Thymus (tissue), 11 donors: ENCODE measurements at regions not wholly inside any gene's neighbourhood (a gene's known extent, or its start where the extent isn't known, plus 50 kb on each side); places are given as distances from the start of the nearest gene placed in this dataset.

ENCODE experiments used
- DNase-seq, 9 donors: peaks; one replicate each; pipeline ENCODE4 v3.0.0-alpha.2; 2013; ENCODE audit warnings: low spot score in 9 of 9, low read depth in 6 of 9, missing footprints in 1 of 9
- H3K27ac ChIP-seq, 2 donors: one replicate each; pipeline ENCODE4 v1.5.1; 2013; ENCODE audit warnings: control low read depth in 1 of 2, low read depth in 1 of 2, low read length in 1 of 2, mild to moderate bottlenecking in 1 of 2, moderate library complexity in 1 of 2
- H3K27me3 ChIP-seq, 2 donors: one replicate each; pipeline ENCODE4 v1.5.1; 2013; ENCODE audit warnings: low read length in 1 of 2; ENCODE audit not compliant: control insufficient read depth in 2 of 2, insufficient read depth in 1 of 2
- H3K36me3 ChIP-seq, 2 donors: one replicate each; pipeline ENCODE4 v1.5.1; 2013; ENCODE audit warnings: low read length in 1 of 2, mild to moderate bottlenecking in 1 of 2, moderate library complexity in 1 of 2; ENCODE audit not compliant: control insufficient read depth in 2 of 2, insufficient read depth in 2 of 2
- H3K4me1 ChIP-seq, 2 donors: one replicate each; pipeline ENCODE4 v1.5.1; 2013; ENCODE audit warnings: low read length in 2 of 2; ENCODE audit not compliant: control insufficient read depth in 2 of 2, insufficient read depth in 2 of 2
- H3K4me3 ChIP-seq, 2 donors: one replicate each; pipeline ENCODE4 v1.5.1; 2013; ENCODE audit warnings: low read length in 2 of 2, control low read depth in 1 of 2, mild to moderate bottlenecking in 1 of 2
- H3K9me3 ChIP-seq, 2 donors: one replicate each; pipeline ENCODE4 v1.5.1; 2013; ENCODE audit warnings: low read length in 1 of 2, mild to moderate bottlenecking in 1 of 2; ENCODE audit not compliant: control insufficient read depth in 2 of 2, insufficient read depth in 1 of 2
- WGBS: extraction: QIAGEN DNeasy Blood & Tissue Kit; methylation state at CpG from one replicate; pipeline ENCODE4 v1.1.7; 2013; 5-methylcytosine and 5-hydroxymethylcytosine counted together
- donor health status: healthy.

GRCh38 chr7:85595750-85596178 lies 408.9 kb upstream of the SEMA3D start:
- no peaks in the 10 kb centered on the region for H3K27me3 ChIP-seq
- no peaks in the 10 kb centered on the region for H3K9me3 ChIP-seq
- no peak overlapping the region for H3K4me3 ChIP-seq
- H3K4me1 ChIP-seq: no peaks in the 10 kb centered on the region
- H3K27ac ChIP-seq: no peak overlapping the region
- H3K36me3 ChIP-seq: no peaks in the 10 kb centered on the region
- no peak for DNase-seq

- Histone ChIP-seq H3K4me1 (no peaks in the 10 kb centered on the region), H3K4me3 (no peak overlapping the region), H3K27ac (no peak overlapping the region), H3K36me3 (no peaks in the 10 kb centered on the region), H3K9me3 (no peaks in the 10 kb centered on the region), H3K27me3 (no peaks in the 10 kb centered on the region)
- no peak for DNase-seq
- 62% methylated on average over 3 of the region's 3 CpGs for WGBS
These were observed 406.5 kb upstream of the SEMA3D start for GRCh38 chr7:85593355-85593754.

- Histone ChIP-seq H3K27me3 (no peaks in the 10 kb centered on the region), H3K9me3 (no peaks in the 10 kb centered on the region), H3K36me3 (no peaks in the 10 kb centered on the region), H3K27ac (no peak overlapping the region), H3K4me3 (no peak overlapping the region), H3K4me1 (no peaks in the 10 kb centered on the region)
- no peak for DNase-seq
These were observed 400.9 kb upstream of the SEMA3D start for GRCh38 chr7:85587785-85588184.

- whole genome bisulfite sequencing: 60% methylated on average over 3 of the region's 3 CpGs
- H3K27me3 ChIP-seq: no peaks in the 10 kb centered on the region
- H3K9me3 ChIP-seq: no peaks in the 10 kb centered on the region
- H3K27ac ChIP-seq: no peak overlapping the region
- DNase-seq: no peak
- no peak overlapping the region for H3K4me3 ChIP-seq
- no peaks in the 10 kb centered on the region for H3K4me1 ChIP-seq
- H3K36me3 ChIP-seq: no peaks in the 10 kb centered on the region
These were observed 399.2 kb upstream of the SEMA3D start for GRCh38 chr7:85586091-85586490.

DNA sequence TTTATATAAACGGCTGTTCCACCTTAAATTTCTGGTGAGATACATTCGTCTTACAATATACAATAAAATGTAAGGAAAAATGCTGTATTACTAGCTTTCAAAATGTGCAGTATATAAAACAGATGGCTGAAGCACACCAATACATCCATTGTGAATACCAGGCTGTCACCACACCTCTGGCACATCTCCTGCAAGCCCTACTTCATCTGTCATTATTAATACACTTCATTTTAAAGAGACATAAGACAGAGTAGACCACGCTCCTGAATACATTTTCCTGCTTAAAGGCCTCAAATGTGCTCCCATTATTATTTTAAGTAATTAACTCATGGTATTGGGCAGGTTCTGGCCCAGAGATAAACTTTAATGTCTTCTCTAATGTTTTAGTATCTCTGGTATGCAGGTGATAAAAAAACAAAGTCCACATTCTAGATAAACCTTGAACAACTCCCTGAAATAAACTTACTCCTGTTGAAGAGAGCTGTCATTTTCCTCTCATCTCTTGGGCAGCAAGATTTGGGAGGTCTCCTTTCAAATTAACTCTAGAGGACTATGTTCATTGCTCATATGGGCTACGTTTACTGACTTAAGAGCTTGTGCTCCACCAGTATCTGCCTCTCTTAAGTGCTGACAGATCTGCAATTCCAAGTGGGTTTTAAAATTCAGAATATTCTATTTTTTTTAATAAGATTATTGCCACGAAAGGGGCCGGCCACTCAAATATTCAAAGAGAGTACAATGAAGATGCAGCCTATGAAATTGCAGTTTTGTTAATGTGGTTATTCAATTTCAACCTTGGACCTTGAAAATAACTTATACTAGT lies 396.5 kb upstream of the SEMA3D start:
- Histone ChIP-seq H3K27me3 (no peaks in the 10 kb centered on the region), H3K27ac (no peak overlapping the region), H3K4me1 (no peaks in the 10 kb centered on the region), H3K9me3 (no peaks in the 10 kb centered on the region), H3K4me3 (no peak overlapping the region), H3K36me3 (no peaks in the 10 kb centered on the region)
- WGBS: 91% methylated on average over 6 of the region's 6 CpGs
- DNase-seq: no peak

DNA sequence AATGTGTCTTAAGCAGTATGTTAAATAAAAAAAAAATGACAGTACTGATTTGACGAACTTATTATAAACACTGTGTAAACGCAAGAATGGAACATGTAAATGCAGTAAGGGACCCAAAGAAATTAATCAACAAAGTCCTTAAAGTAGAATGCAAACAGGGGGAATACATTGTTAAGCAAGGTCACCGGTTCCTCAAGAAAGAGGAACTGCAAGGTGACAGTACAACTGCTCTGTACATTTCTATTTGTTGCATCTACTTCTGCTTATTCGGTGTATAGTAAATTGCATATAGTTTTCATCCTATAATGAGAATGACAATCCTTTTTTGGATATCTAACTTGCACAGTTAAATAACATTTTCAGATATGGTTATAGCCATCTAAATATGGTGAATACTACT lies 387.0 kb upstream of the SEMA3D start:
- no peaks in the 10 kb centered on the region for H3K4me1 ChIP-seq
- H3K36me3 ChIP-seq: no peaks in the 10 kb centered on the region
- H3K4me3 ChIP-seq: no peak overlapping the region
- no peak for DNase-seq
- WGBS: 39% methylated on average over 4 of the region's 4 CpGs
- H3K27me3 ChIP-seq: no peaks in the 10 kb centered on the region
- H3K27ac ChIP-seq: no peak overlapping the region
- H3K9me3 ChIP-seq: no peaks in the 10 kb centered on the region

GRCh38 chr7:85573346-85573745 lies 386.5 kb upstream of the SEMA3D start:
- WGBS: 95% methylated on average over 3 of the region's 3 CpGs
- no peaks in the 10 kb centered on the region for H3K27me3 ChIP-seq
- H3K4me3 ChIP-seq: no peak overlapping the region
- DNase-seq: no peak
- H3K27ac ChIP-seq: no peak overlapping the region
- H3K9me3 ChIP-seq: no peaks in the 10 kb centered on the region
- H3K36me3 ChIP-seq: no peaks in the 10 kb centered on the region
- H3K4me1 ChIP-seq: no peaks in the 10 kb centered on the region

GRCh38 chr7:85570898-85571297 lies 384.0 kb upstream of the SEMA3D start:
- H3K36me3 ChIP-seq: no peaks in the 10 kb centered on the region
- H3K9me3 ChIP-seq: no peaks in the 10 kb centered on the region
- no peak overlapping the region for H3K4me3 ChIP-seq
- H3K4me1 ChIP-seq: no peaks in the 10 kb centered on the region
- WGBS: 97% methylated on average over 1 of the region's 1 CpG
- no peak overlapping the region for H3K27ac ChIP-seq
- no peak for DNase-seq
- no peaks in the 10 kb centered on the region for H3K27me3 ChIP-seq

DNA sequence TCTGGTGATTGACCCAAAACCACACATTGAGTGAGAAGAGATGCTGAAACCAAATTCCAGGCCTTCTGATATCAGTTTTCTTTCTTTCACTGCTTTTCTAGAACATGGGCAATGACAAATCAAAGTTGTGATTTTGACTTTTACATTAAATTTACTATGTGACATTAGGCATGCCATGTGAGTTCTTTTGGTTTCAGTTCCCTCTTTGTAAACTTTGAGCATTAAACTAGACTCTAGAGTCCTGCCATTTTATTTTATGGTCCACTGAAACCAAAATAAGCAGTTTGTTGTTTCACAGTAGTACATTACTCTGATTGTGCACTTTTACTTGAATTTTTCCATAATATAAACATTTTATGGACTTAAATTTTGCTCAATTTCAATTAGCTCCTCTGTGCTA lies 381.1 kb upstream of the SEMA3D start:
- Histone ChIP-seq H3K36me3 (no peaks in the 10 kb centered on the region), H3K27me3 (no peaks in the 10 kb centered on the region), H3K9me3 (no peaks in the 10 kb centered on the region), H3K4me1 (no peaks in the 10 kb centered on the region), H3K4me3 (no peak overlapping the region), H3K27ac (no peak overlapping the region)
- no peak for DNase-seq
